Stimulated activated CD8-positive, alpha-beta memory T cell treated with anti-CD3 and anti-CD28 coated beads, Interleukin-7, amount 100 ng/mL, for 4 hours (primary cell): ENCODE measurements at regions not wholly inside any gene's neighbourhood (a gene's known extent, or its start where the extent isn't known, plus 50 kb on each side); places are given as distances from the start of the nearest gene placed in this dataset.
"Not testable (repeated sequence)": the region's sequence is repeated elsewhere in the genome, so short reads cannot be mapped to it uniquely, and the experiment has no call there.

Experiments
- DNase-seq, 2 donors: peaks; one replicate each; pipeline ENCODE4 v3.0.0-alpha.2; 2020; ENCODE audit warnings: low read depth in 2 of 2

DNA sequence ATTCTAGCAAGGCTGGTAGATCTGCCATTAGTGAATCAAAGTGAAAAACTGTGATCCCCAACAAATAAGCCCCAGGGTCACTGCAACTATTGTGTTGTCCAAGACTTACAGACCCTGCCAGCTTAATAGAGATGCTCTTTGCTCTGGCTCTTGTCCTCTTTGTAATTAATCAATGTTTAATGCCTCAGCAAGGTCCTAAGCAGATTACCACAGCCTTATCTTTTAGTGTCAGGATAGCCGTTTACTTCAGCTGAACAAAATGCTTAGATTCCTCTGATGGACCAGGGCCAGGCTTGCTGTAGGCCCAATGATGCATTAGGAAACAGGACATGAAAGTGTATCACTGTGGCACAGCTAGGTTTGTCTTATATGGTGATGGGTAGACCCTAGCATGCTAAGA is 353.3 kb downstream of the HACE1 start:
- no peak for DNase-seq

DNA sequence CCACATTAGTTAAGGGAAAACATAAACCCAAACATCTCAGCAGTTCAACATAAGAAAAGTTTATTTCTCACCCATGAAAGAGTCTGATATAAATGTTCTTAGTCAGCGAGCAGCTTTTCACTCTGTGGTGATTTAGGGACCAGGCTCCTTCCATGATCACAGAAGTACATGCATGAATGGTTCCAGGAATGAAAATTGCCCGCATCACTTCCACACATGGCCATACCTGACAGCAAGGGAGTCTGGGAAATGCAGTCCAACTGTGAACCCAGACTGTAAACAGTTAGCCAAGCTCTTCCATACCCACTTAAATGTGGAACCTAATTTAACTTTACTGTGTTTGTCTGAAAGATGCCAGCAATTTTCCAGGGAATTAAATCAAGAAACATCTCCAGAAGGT is 353.9 kb downstream of the HACE1 start:
- DNase-seq, result no peak

DNA sequence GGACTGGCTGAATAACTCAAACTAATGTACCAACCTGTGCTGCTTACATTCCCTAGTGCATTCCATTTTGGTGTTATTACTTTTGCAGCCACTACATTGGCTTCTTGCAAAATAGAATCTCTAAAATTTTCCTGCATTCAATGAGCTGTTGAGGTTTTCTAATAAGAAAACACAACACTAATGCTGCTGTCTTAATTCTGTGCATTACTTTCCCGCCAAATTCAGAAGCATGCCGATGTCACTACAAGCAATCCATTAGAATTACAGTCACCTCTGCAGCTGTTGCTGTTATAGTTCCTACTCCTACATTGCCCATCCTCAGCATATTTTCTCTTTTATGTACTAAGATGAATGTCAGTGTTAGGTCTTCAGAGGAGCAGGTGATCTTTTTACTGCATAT is 359.5 kb downstream of the HACE1 start:
- no peak for DNase-seq

DNA sequence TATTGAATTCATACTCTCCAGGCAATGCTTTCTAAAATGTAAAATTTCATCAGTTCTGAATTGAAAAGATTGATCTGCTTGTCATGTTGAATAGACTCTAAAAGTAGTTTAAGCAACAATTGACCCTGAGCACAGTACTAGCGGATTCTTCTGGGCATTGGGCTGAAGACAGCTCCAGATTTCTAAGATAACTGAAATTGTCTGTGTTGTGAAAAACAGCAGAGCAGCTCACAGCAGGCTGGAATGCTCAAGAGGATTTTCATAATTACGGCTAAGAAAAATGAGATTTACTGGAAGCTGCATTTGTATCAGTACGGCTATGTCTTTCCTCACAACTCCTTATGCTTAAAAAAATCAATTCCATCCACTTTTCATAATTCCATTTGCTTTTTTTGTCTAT is 373.7 kb downstream of the HACE1 start:
- no peak for DNase-seq

- DNase-seq, result no peak
These were observed 375.1 kb downstream of the HACE1 start for GRCh38 chr6:104484626-104485025.

DNA sequence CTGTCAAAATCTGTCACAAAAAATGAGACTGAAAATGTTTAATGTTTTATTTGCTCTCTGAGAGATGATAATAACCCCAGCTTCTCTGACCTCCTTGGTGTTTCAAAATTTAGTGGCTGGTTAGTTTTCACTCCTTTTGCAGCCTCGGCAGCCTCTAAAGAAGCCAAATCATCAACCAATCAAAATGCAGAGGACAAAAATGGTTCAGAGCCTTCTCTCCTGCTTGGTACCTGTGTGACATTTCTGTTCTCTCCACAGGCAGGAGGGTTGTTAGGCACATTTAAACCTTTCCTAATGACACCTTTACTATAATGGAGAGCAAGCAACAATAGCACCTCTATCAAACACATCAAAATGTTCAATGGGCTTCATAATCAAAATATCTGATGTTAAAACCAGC is 375.5 kb downstream of the HACE1 start:
- DNase-seq, result no peak

DNA sequence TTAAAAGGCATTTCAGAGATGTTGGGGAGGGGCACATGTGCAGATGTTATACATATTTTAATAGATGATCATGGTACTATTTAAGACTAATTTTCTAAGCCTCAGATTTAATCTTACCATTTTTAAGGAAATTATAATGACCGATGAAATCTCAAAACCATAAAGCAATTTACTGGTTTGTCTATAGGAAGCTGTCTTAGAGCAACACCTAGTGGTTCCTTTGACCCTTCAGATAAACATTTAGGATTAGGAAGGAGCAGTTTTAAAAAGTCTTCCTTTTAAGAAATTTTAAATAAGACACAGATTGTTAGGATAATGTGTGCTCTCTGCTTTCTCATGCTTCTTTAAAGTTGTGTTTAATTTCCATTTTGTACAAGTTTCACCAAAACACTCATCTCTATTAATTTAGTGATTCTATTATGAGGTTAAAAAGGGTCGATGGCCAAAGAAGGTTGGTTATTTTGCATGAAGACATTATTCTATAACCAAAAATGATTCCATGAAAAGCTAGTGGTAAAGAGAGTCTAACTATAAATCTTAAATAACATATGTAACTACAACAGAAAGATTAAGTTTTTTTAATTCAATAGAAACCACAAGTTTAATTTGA is 376.4 kb downstream of the HACE1 start:
- no peak for DNase-seq

- DNase-seq, result no peak
These were observed 382.1 kb downstream of the HACE1 start for GRCh38 chr6:104477569-104477968.

DNA sequence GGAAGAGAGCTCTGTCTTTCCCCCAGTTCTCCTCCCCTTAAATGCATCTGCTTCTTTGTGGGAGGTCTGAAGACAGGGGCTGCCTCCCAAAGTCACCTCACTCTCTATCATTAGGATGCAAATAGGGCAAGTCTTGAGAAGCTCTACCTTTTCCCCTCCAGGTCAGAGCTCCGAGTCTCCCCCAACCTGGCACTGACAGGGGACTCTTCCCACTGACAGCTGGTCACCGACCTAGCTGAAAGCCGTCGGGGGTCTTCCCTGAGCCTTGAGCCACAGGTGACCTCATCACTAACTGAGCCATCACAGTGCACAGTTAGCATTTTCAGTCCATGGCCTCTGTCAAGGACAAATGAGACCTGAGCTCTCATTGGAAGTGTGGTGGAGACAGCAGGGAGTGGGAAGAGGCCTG is 386.7 kb downstream of the HACE1 start:
- no peak for DNase-seq

- no peak for DNase-seq
These were observed 387.5 kb downstream of the HACE1 start for GRCh38 chr6:104472021-104472901.

- no peak for DNase-seq
These were observed 393.4 kb downstream of the HACE1 start for GRCh38 chr6:104466306-104466705.

DNA sequence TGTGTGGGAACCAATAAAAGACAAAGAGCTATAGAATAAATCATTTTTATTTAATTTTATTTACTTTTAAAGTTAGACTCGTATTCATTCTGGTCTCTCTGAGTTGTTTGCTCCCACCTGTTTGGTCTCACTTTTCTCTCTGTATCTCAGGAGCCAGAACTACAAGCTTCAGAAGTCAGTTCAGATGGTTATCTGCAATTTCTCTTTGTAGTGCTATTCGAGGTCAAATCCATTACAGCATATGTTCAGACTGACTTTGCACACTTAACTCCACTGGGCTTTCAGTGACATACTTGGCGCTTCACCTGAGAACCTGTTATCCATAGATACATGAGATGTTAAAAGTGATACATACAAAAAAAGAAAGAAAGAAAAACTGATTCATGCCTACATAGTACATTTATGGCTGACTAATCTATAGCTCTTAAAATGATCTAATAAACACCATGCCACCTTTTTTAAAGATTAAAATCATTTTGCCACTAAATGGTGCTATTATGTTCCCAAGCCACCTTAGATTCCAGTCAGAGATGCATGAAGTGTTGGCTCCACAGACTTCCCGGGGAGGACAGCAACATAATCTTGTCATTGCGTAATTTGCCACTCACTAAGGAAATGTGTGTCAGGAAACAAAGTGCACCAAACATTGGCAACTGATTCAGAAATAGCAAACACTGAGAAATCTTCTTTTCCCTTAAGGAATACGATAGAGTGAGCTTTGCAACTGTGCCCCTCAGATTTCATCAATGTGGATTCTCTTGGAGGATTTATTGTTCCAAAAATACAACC is 396.7 kb downstream of the HACE1 start:
- no peak for DNase-seq

DNA sequence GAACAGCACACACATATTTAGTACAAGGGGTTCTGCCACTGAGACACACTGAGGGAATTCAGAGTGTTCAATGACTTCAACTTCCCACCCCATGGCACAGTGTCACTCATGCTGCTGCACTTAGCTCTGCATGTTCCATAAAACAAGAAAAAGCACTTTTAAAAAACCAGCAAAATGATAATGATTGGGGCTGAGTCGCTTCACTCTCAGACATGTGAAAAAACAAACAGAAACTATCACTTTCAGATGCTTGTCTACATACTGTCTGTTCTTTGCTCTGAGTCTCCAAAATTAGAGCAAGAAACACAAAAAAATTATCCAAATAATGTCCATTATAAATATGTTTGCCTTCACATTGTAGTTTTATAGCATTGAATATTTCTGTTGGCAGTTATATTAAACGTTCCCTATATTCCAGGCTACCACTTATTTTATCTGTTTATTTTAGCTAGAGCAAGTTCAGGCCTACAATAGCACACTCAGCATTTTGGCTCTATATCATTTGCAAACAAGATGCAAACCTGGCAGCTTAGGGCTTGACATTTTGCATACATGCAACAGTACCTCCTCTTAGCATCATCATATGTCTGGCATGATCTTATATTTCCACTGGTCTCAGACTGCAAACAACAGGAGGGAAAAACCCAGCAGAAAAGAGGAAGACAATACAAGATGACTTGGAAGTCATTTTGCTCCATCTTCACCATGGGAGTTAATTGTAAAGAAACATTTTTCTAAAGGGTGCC is 398.8 kb downstream of the HACE1 start:
- no peak for DNase-seq

DNA sequence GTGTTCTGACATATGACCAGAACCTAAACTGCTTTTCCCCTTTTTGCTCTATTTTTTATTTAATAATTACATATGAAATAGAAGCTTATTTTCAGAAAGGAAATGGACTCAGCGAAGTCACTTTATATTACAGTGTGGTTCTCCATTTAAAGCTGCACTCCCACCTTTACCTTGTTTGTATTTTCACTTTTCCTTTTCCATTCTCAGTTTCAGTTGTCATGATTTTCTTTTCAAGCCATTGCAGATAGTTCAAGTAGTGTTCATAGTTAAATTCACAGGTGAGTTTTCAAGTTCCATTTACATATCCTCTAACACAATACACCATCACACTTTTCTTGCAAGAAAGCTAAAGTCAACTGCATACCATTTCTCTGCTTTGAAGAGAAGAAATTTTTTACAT is 400.2 kb downstream of the HACE1 start:
- DNase-seq, result no peak

GRCh38 chr6:104449918-104450317 is 409.8 kb downstream of the HACE1 start:
- no peak for DNase-seq

- not testable (repeated sequence) for DNase-seq
These were observed 413.3 kb downstream of the HACE1 start for GRCh38 chr6:104446101-104447080.

DNA sequence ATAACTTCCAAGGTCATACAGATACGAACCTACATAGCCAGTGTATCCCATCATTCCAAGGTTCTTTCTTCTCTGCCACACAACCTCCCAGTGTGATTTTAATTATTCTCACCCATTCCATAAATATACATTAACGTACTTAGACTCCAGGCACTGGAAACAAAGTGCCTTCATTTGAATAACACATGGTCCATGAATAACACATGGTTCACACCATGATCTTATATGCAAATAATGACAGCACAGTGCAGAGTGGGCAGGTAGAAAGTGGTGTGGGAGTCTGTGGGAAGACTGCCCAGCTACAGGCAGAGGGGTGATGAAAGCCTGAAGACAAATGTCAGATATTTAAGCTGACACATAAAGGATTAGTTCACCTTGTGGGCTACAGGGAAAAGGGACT is 425.2 kb downstream of the HACE1 start:
- DNase-seq, result no peak

DNA sequence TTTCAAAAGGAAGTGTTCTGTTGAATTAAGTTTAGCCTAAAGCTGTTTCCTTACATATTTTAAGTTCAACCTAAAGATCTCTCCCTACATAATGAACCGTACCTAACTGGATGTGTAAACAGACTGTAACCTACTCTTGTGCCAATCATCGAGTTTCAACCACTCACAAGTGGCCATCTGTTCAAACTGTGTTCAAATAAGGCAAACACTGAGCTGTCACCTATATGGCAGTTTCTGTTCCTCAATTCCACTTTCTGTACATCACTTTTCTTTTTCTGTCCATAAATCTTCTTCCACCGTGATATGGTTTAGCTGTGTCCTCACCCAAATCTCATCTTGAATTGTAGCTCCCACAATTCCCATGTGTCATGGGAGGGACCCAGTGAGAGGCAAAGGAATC is 428.6 kb downstream of the HACE1 start:
- DNase-seq, result no peak

GRCh38 chr6:104428184-104428583 is 431.5 kb downstream of the HACE1 start:
- DNase-seq, result no peak

DNA sequence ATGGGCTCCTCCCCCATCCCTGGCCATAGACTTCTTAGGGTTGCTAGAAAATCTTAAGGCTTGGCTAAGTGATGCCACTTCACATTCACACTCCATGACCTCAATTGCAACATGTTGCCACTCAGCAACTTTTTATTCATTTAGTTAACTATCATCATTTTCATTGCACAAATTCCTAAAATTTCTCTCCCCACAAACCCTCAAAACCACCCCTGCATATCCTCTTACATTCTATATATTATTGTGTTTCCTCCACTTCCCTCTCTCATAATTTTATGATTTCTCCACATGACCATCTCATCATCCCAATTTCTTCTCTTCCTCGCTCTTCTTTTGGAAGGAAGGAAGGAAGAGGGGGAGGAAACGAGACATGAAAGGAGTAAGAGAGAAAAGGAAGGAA is 436.0 kb downstream of the HACE1 start:
- no peak for DNase-seq

GRCh38 chr6:104421650-104422049 is 438.1 kb downstream of the HACE1 start:
- DNase-seq, result no peak
